SU-DHL-6 (cell line): ENCODE measurements at regions not wholly inside any gene's neighbourhood (a gene's known extent, or its start where the extent isn't known, plus 50 kb on each side); places are given as distances from the start of the nearest gene placed in this dataset.

ENCODE experiments used
- H2AFZ ChIP-seq: fragments of 200-600 bp; sonication (generic); 2 replicates; pipeline ENCODE4 v1.6.1; 2014; ENCODE audit warnings: low read depth, mild to moderate bottlenecking, moderate library complexity, mixed read lengths, antibody characterized with exemption, low read length; ENCODE audit not compliant: severe bottlenecking
- H3F3A ChIP-seq: fragments of 200-600 bp; shearing (Covaris generic); 2 replicates; pipeline ENCODE4 v1.6.0; 2016; ENCODE audit warnings: antibody characterized with exemption, mild to moderate bottlenecking; ENCODE audit not compliant: insufficient read depth
- H3K27ac ChIP-seq: fragments of 200-600 bp; sonication (generic); 2 replicates; pipeline ENCODE4 v1.5.1; 2016; ENCODE audit warnings: low read depth, mild to moderate bottlenecking, low read length, moderate library complexity, mixed read lengths
- H3K27me3 ChIP-seq: fragments of 200-600 bp; sonication (generic), shearing (Covaris generic); 2 replicates; pipeline ENCODE4 v1.6.0; 2014; ENCODE audit warnings: mild to moderate bottlenecking, low read length
- H3K36me3 ChIP-seq: fragments of 200-600 bp; sonication (generic); 2 replicates; pipeline ENCODE4 v1.6.1; 2014; ENCODE audit warnings: mild to moderate bottlenecking, low read length, mixed read lengths
- H3K4me2 ChIP-seq: fragments of 300-600, 200-600 bp; shearing (Covaris generic), sonication (generic); 2 replicates; pipeline ENCODE4 v1.6.0; 2014; ENCODE audit warnings: low read length, low read depth, mild to moderate bottlenecking; ENCODE audit not compliant: poor library complexity, severe bottlenecking
- H3K4me3 ChIP-seq: fragments of 200-600 bp; sonication (generic); 2 replicates; pipeline ENCODE4 v1.5.1; 2014; ENCODE audit warnings: antibody characterized with exemption, low read length, mild to moderate bottlenecking, mixed read lengths; ENCODE audit not compliant: insufficient read depth, poor library complexity, severe bottlenecking
- H3K79me2 ChIP-seq: fragments of 200-600 bp; sonication (generic); 2 replicates; pipeline ENCODE4 v1.6.1; 2014; ENCODE audit warnings: mild to moderate bottlenecking, low read length, moderate library complexity; ENCODE audit not compliant: insufficient read depth
- H3K9ac ChIP-seq: fragments of 200-600 bp; sonication (generic); 2 replicates; pipeline ENCODE4 v1.7.0; 2014; ENCODE audit warnings: mild to moderate bottlenecking, low read length
- H3K9me2 ChIP-seq: fragments of 200-600 bp; sonication (generic); replicated peaks from 2 replicates; pipeline ENCODE4 v1.6.1; 2014; ENCODE audit warnings: low read length; ENCODE audit not compliant: insufficient read depth
- H3K9me3 ChIP-seq: fragments of 200-600 bp; sonication (generic); 2 replicates; pipeline ENCODE4 v1.6.1; 2014; ENCODE audit warnings: low read length, mixed read lengths; ENCODE audit not compliant: insufficient read depth
- H4K20me1 ChIP-seq: fragments of 200-600 bp; sonication (generic); 2 replicates; pipeline ENCODE4 v1.6.1; 2014; ENCODE audit warnings: low read depth, mild to moderate bottlenecking, antibody characterized with exemption, low read length, moderate library complexity, mixed read lengths
- EZH2phosphoT487 ChIP-seq: fragments of 200-600 bp; sonication (generic), shearing (Covaris generic); conservative IDR thresholded peaks from 2 replicates; pipeline ENCODE4 v1.6.1; 2018; ENCODE audit warnings: mild to moderate bottlenecking, antibody characterized with exemption, low read length, moderate library complexity, mixed read lengths
- TF ChIP-seq, protein P1 (sequence below): fragments of 200-600 bp; sonication (generic); IDR thresholded peaks from one replicate; pipeline ENCODE4 v1.5.1; 2017; ENCODE audit warnings: antibody characterized with exemption, mild to moderate bottlenecking, low read length, moderate library complexity; ENCODE audit not compliant: insufficient read depth, poor library complexity, severe bottlenecking

DNA sequence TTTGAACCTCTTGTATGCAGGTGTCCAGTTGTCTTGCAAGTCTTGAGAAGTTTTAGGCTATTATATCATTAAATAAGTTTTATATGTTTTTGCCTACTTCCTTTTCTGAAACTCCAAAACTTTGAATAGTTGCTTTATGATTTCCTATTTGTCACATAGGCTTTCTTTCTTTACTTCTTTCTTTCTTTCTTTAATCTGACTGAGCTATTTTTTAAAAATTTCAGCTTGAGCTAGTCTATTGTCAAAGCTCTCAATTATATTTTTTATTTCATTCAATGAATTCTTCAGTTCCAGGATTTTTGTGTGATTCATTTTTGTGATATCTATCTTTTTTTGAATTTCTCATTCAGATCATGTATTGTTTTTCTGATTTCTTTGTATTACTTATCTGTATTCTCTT lies 102.1 kb upstream of the TMEM178A start:
- Histone ChIP-seq H3K4me3 (no peak overlapping the region), H3K27me3 (no peaks in the 10 kb centered on the region), H3K9ac (no peak overlapping the region), H4K20me1 (no peaks in the 10 kb centered on the region), H3K9me2 (no peaks in the 10 kb centered on the region), H3K4me2 (no peak overlapping the region), H3K36me3 (no peaks in the 10 kb centered on the region), H2AFZ (no peak overlapping the region), H3K79me2 (no peaks in the 10 kb centered on the region), H3F3A (no peaks in the 10 kb centered on the region), H3K27ac (no peak overlapping the region), H3K9me3 (peaks cover 12% of the 10 kb centered on the region; the same call in 1 of the 2 replicates)
- TF ChIP-seq, protein P1, sequence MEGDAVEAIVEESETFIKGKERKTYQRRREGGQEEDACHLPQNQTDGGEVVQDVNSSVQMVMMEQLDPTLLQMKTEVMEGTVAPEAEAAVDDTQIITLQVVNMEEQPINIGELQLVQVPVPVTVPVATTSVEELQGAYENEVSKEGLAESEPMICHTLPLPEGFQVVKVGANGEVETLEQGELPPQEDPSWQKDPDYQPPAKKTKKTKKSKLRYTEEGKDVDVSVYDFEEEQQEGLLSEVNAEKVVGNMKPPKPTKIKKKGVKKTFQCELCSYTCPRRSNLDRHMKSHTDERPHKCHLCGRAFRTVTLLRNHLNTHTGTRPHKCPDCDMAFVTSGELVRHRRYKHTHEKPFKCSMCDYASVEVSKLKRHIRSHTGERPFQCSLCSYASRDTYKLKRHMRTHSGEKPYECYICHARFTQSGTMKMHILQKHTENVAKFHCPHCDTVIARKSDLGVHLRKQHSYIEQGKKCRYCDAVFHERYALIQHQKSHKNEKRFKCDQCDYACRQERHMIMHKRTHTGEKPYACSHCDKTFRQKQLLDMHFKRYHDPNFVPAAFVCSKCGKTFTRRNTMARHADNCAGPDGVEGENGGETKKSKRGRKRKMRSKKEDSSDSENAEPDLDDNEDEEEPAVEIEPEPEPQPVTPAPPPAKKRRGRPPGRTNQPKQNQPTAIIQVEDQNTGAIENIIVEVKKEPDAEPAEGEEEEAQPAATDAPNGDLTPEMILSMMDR, result no peak
- TF ChIP-seq EZH2phosphoT487, result no peak

DNA sequence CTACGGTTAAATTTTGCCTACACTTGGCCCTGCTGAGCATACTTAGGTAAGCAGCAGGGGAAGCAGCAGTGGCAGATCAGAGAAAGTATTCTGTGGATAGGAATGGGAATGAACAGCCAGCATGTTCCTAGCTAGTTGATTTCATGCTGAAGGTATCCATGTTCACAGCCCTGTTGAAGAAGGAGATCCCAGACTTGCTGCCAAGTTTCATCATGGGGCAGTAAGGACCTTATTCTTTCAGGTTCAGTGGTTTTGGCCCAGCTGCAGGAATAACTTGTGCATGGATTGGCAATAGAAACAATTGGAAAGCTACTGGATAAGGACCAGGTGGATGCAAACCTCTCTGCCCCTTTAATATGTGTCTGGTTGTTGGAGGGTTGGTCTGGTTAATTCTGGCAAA lies 98.2 kb upstream of the TMEM178A start:
- no peaks in the 10 kb centered on the region for H3K9me2 ChIP-seq
- no peak for TF ChIP-seq EZH2phosphoT487
- TF ChIP-seq, protein P1, result no peak
- H3K79me2 ChIP-seq, result no peaks in the 10 kb centered on the region
- H4K20me1 ChIP-seq, result no peaks in the 10 kb centered on the region
- peaks cover 12% of the 10 kb centered on the region; the same call in 1 of the 2 replicates for H3K9me3 ChIP-seq
- no peak overlapping the region for H3K4me2 ChIP-seq
- no peak overlapping the region for H3K4me3 ChIP-seq
- no peak overlapping the region for H3K9ac ChIP-seq
- no peaks in the 10 kb centered on the region for H3K27me3 ChIP-seq
- H3K36me3 ChIP-seq, result no peaks in the 10 kb centered on the region
- H3K27ac ChIP-seq, result no peak overlapping the region
- no peaks in the 10 kb centered on the region for H3F3A ChIP-seq
- H2AFZ ChIP-seq, result no peak overlapping the region

DNA sequence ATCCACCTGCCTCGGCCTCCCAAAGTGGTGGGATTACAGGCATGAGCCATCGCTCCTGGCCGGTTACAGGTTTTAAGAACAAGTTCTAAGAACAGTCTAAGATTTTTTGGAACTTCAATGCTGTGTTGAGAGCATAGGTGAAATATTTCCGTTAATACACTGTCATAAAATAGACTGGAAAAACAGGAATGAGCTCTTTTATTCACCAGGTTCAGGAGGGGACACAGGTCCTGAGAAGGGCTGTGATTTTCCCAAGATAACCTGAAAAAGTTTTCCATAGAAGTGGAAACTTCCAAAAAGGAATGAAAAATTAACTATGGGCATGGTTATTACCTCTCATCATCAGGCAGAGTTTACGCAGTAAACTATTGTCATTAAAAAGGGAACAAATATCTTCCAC lies 97.6 kb upstream of the TMEM178A start:
- no peak overlapping the region for H3K27ac ChIP-seq
- H3K4me3 ChIP-seq, result no peak overlapping the region
- H3K27me3 ChIP-seq, result no peaks in the 10 kb centered on the region
- H3K9me3 ChIP-seq, result peaks cover 12% of the 10 kb centered on the region; the same call in 1 of the 2 replicates
- H2AFZ ChIP-seq, result no peak overlapping the region
- no peak overlapping the region for H3K9ac ChIP-seq
- no peaks in the 10 kb centered on the region for H4K20me1 ChIP-seq
- H3K36me3 ChIP-seq, result no peaks in the 10 kb centered on the region
- H3K9me2 ChIP-seq, result no peaks in the 10 kb centered on the region
- H3F3A ChIP-seq, result no peaks in the 10 kb centered on the region
- H3K4me2 ChIP-seq, result no peak overlapping the region
- no peak for TF ChIP-seq EZH2phosphoT487
- TF ChIP-seq, protein P1, result no peak
- H3K79me2 ChIP-seq, result no peaks in the 10 kb centered on the region
